DOHH2 (cell line): ENCODE measurements at regions not wholly inside any gene's neighbourhood (a gene's known extent, or its start where the extent isn't known, plus 50 kb on each side); places are given as distances from the start of the nearest gene placed in this dataset.

Experiments used
- EZH2phosphoT487 ChIP-seq: fragments of 200-600 bp; sonication (generic); IDR thresholded peaks from 2 replicates; pipeline ENCODE4 v1.6.1; 2017; ENCODE audit warnings: borderline replicate concordance, mild to moderate bottlenecking, antibody characterized with exemption, low read length, moderate library complexity, mixed read lengths
- TF ChIP-seq, protein P1 (sequence below): fragments of 200-600 bp; sonication (generic); IDR thresholded peaks from one replicate; pipeline ENCODE4 v1.5.1; 2014; ENCODE audit warnings: antibody characterized with exemption, mild to moderate bottlenecking, low read depth, low read length; ENCODE audit not compliant: poor library complexity, severe bottlenecking

- TF ChIP-seq, protein P1, sequence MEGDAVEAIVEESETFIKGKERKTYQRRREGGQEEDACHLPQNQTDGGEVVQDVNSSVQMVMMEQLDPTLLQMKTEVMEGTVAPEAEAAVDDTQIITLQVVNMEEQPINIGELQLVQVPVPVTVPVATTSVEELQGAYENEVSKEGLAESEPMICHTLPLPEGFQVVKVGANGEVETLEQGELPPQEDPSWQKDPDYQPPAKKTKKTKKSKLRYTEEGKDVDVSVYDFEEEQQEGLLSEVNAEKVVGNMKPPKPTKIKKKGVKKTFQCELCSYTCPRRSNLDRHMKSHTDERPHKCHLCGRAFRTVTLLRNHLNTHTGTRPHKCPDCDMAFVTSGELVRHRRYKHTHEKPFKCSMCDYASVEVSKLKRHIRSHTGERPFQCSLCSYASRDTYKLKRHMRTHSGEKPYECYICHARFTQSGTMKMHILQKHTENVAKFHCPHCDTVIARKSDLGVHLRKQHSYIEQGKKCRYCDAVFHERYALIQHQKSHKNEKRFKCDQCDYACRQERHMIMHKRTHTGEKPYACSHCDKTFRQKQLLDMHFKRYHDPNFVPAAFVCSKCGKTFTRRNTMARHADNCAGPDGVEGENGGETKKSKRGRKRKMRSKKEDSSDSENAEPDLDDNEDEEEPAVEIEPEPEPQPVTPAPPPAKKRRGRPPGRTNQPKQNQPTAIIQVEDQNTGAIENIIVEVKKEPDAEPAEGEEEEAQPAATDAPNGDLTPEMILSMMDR, result no peak
- no peak for TF ChIP-seq EZH2phosphoT487
These were observed 249.2 kb upstream of the HABP2 start for GRCh38 chr10:113303544-113304146.
